GM23338 (cell line): ENCODE measurements at regions not wholly inside any gene's neighbourhood (a gene's known extent, or its start where the extent isn't known, plus 50 kb on each side); places are given as distances from the start of the nearest gene placed in this dataset.

ENCODE experiments used
- ATAC-seq: fragments of 200-7000 bp; cut with Tn5 transposase; 3 replicates; pipeline ENCODE4 v1.9.1; 2020
- DNase-seq: peaks from one replicate; pipeline ENCODE4 v3.0.0-alpha.2; 2015; ENCODE audit warnings: low spot score
- H2AFZ ChIP-seq: fragments of 200-600 bp; sonication (generic); 2 replicates; pipeline ENCODE4 v1.8.0; 2016; ENCODE audit warnings: antibody characterized with exemption, mild to moderate bottlenecking, moderate library complexity
- H3F3A ChIP-seq: fragments of 200-600 bp; sonication (generic); replicated peaks from 2 replicates; pipeline ENCODE4 v1.8.0; 2017; ENCODE audit warnings: antibody characterized with exemption, mixed run types, low read depth
- H3K27ac ChIP-seq: fragments of 200-600 bp; sonication (generic); 2 replicates; pipeline ENCODE4 v1.6.1; 2016; ENCODE audit warnings: low read depth
- H3K27me3 ChIP-seq: fragments of 200-600 bp; sonication (generic); 2 replicates; pipeline ENCODE4 v1.8.0; 2016; ENCODE audit warnings: mild to moderate bottlenecking, mixed run types, moderate library complexity; ENCODE audit not compliant: insufficient read depth
- H3K36me3 ChIP-seq: fragments of 200-600 bp; sonication (generic); 2 replicates; pipeline ENCODE4 v1.8.0; 2016; ENCODE audit warnings: mild to moderate bottlenecking; ENCODE audit not compliant: insufficient read depth
- H3K4me1 ChIP-seq: fragments of 200-600 bp; sonication (generic); 2 replicates; pipeline ENCODE4 v1.8.0; 2016; ENCODE audit warnings: mild to moderate bottlenecking, moderate library complexity; ENCODE audit not compliant: insufficient read depth
- H3K4me2 ChIP-seq: fragments of 200-600 bp; sonication (generic); 2 replicates; pipeline ENCODE4 v1.7.1; 2017; ENCODE audit warnings: mixed run types
- H3K4me3 ChIP-seq: fragments of 200-600 bp; sonication (generic); 2 replicates; pipeline ENCODE4 v1.6.1; 2016; ENCODE audit warnings: mixed run types
- H3K79me2 ChIP-seq: fragments of 200-600 bp; sonication (generic); replicated peaks from 2 replicates; pipeline ENCODE4 v1.8.0; 2017; ENCODE audit warnings: mild to moderate bottlenecking; ENCODE audit not compliant: insufficient read depth
- H3K9me2 ChIP-seq: fragments of 200-600 bp; sonication (generic); 2 replicates; pipeline ENCODE4 v1.8.0; 2017; ENCODE audit not compliant: insufficient read depth
- H4K20me1 ChIP-seq: fragments of 200-600 bp; sonication (generic); replicated peaks from 2 replicates; pipeline ENCODE4 v1.8.0; 2017; ENCODE audit warnings: mild to moderate bottlenecking; ENCODE audit not compliant: insufficient read depth
- H3K27ac Mint-ChIP-seq: 2 replicates; pipeline ENCODE4 v1.8.0; 2020; ENCODE audit warnings: inconsistent platforms, mild to moderate bottlenecking, moderate library complexity, mixed read lengths
- H3K27me3 Mint-ChIP-seq: 3 replicates; pipeline ENCODE4 v1.8.0; 2022; ENCODE audit warnings: low read depth, mild to moderate bottlenecking, moderate library complexity, mixed read lengths, inconsistent platforms; ENCODE audit not compliant: insufficient read depth, poor library complexity
- H3K36me3 Mint-ChIP-seq: 3 replicates; pipeline ENCODE4 v1.8.0; 2021; ENCODE audit warnings: low read depth, mild to moderate bottlenecking, inconsistent platforms, moderate library complexity, mixed read lengths
- H3K4me1 Mint-ChIP-seq: 3 replicates; pipeline ENCODE4 v1.8.0; 2020; ENCODE audit warnings: mild to moderate bottlenecking, inconsistent platforms, mixed read lengths
- H3K4me3 Mint-ChIP-seq: 3 replicates; pipeline ENCODE4 v1.8.0; 2021; ENCODE audit warnings: moderate library complexity, mild to moderate bottlenecking, inconsistent platforms, mixed read lengths
- H3K9me3 Mint-ChIP-seq: 3 replicates; pipeline ENCODE4 v1.8.0; 2020; ENCODE audit warnings: moderate library complexity, mild to moderate bottlenecking, inconsistent platforms, mixed read lengths
- CREB1 ChIP-seq: fragments of 250-450 bp; sonication (Bioruptor Pico); IDR thresholded peaks from 2 replicates; pipeline ENCODE4 v1.5.0; 2020; ENCODE audit warnings: low read depth, mild to moderate bottlenecking, moderate library complexity
- NANOG ChIP-seq: IDR thresholded peaks from 2 replicates; pipeline ENCODE4 v1.6.1; 2016; ENCODE audit warnings: antibody characterized with exemption, borderline replicate concordance
- POLR2AphosphoS5 ChIP-seq: IDR thresholded peaks from 2 replicates; pipeline ENCODE4 v1.6.1; 2016; ENCODE audit warnings: antibody characterized with exemption, low read depth
- STAT1 ChIP-seq: IDR thresholded peaks from one replicate; pipeline ENCODE4 v1.6.1; 2016; ENCODE audit warnings: antibody characterized with exemption; ENCODE audit not compliant: unreplicated experiment
- ZNF114 ChIP-seq: fragments of 250-450 bp; sonication (Bioruptor Pico); IDR thresholded peaks from 2 replicates; pipeline ENCODE4 v1.5.0; 2020; ENCODE audit warnings: mild to moderate bottlenecking, moderate library complexity
- ZNF331 ChIP-seq: fragments of 250-450 bp; sonication (Bioruptor Pico); IDR thresholded peaks from 2 replicates; pipeline ENCODE4 v1.5.0; 2020; ENCODE audit warnings: low read depth, mild to moderate bottlenecking, moderate library complexity
- TF ChIP-seq, protein P1 (sequence below): IDR thresholded peaks from one replicate; pipeline ENCODE4 v1.6.1; 2018; ENCODE audit warnings: antibody characterized with exemption; ENCODE audit not compliant: unreplicated experiment
- TF ChIP-seq, protein P2 (sequence below), 2 experiments: fragments of 200-600 bp in 1 of 2; sonication (generic) in 1 of 2; conservative IDR thresholded peaks; 2 replicates each; pipeline versions ENCODE4 v1.5.1 to v1.6.1; 2016 to 2017; ENCODE audit warnings: antibody characterized with exemption in 2 of 2, low read depth in 2 of 2, mild to moderate bottlenecking in 2 of 2, moderate library complexity in 1 of 2

DNA sequence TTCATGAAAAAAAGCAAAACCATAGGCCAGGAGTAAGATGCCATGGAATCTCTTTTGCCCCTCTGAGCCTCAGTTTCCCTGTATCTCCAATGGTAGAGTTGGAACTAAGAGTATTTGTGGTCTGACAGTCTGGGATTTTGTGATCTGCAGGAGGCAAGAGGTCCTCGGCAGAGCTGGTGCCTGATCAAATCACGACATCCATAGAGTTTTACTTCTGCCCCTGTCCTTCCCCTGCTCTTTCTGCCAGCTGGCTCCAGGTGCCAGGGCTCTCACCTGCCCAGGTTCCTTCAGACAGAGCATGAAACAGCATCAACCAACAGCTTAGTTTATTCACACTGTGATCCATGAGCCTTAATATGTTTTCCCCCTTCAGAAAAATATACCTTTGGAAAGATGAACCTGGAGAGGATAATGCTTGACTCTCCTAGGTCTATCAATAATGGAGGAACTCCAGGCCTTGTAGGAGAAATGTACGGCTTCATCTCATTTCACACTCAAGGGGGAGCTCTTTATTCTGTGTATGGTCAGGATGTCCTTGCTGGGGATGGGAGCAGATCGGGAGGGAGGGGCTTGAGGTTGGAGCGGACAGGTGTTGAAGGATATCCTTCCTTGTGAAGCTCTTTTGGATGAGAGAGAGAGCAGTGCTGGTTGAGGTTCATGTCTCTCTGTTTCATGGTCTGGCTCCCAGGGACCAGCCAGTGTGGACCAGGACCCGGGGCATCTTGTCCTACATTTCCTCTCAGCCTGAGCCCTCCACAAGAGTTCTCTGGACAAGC lies 309.9 kb downstream of the RPLP1 start:
- Histone ChIP-seq H3K4me1 (no peaks in the 10 kb centered on the region), H3K79me2 (no peaks in the 10 kb centered on the region), H4K20me1 (no peaks in the 10 kb centered on the region), H3K27me3 (no peaks in the 10 kb centered on the region), H3K27ac (no peak overlapping the region), H3K4me3 (no peak overlapping the region), H2AFZ (no peak overlapping the region), H3K9me2 (no peaks in the 10 kb centered on the region), H3F3A (no peaks in the 10 kb centered on the region), H3K36me3 (no peaks in the 10 kb centered on the region), H3K4me2 (no peak overlapping the region)
- Mint-ChIP-seq H3K4me3 (no peak overlapping the region), H3K4me1 (no peaks in the 10 kb centered on the region), H3K27ac (no peak overlapping the region), H3K36me3 (no peaks in the 10 kb centered on the region), H3K27me3 (peaks cover 2% of the 10 kb centered on the region), H3K9me3 (no peaks in the 10 kb centered on the region; the same call in 1 of the 3 replicates)
- ATAC-seq (peak; percentile 99), DNase-seq (peak; percentile 83)
- TF ChIP-seq, protein P1, sequence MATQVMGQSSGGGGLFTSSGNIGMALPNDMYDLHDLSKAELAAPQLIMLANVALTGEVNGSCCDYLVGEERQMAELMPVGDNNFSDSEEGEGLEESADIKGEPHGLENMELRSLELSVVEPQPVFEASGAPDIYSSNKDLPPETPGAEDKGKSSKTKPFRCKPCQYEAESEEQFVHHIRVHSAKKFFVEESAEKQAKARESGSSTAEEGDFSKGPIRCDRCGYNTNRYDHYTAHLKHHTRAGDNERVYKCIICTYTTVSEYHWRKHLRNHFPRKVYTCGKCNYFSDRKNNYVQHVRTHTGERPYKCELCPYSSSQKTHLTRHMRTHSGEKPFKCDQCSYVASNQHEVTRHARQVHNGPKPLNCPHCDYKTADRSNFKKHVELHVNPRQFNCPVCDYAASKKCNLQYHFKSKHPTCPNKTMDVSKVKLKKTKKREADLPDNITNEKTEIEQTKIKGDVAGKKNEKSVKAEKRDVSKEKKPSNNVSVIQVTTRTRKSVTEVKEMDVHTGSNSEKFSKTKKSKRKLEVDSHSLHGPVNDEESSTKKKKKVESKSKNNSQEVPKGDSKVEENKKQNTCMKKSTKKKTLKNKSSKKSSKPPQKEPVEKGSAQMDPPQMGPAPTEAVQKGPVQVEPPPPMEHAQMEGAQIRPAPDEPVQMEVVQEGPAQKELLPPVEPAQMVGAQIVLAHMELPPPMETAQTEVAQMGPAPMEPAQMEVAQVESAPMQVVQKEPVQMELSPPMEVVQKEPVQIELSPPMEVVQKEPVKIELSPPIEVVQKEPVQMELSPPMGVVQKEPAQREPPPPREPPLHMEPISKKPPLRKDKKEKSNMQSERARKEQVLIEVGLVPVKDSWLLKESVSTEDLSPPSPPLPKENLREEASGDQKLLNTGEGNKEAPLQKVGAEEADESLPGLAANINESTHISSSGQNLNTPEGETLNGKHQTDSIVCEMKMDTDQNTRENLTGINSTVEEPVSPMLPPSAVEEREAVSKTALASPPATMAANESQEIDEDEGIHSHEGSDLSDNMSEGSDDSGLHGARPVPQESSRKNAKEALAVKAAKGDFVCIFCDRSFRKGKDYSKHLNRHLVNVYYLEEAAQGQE, result no peak
- TF ChIP-seq ZNF331 (no peak), STAT1 (no peak), NANOG (no peak)
- TF ChIP-seq, protein P2, sequence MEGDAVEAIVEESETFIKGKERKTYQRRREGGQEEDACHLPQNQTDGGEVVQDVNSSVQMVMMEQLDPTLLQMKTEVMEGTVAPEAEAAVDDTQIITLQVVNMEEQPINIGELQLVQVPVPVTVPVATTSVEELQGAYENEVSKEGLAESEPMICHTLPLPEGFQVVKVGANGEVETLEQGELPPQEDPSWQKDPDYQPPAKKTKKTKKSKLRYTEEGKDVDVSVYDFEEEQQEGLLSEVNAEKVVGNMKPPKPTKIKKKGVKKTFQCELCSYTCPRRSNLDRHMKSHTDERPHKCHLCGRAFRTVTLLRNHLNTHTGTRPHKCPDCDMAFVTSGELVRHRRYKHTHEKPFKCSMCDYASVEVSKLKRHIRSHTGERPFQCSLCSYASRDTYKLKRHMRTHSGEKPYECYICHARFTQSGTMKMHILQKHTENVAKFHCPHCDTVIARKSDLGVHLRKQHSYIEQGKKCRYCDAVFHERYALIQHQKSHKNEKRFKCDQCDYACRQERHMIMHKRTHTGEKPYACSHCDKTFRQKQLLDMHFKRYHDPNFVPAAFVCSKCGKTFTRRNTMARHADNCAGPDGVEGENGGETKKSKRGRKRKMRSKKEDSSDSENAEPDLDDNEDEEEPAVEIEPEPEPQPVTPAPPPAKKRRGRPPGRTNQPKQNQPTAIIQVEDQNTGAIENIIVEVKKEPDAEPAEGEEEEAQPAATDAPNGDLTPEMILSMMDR (conservative IDR thresholded peaks at IDR 0.05; ENCODE audit: low read depth in 2 of 2), result peak; percentile 70 to 87

DNA sequence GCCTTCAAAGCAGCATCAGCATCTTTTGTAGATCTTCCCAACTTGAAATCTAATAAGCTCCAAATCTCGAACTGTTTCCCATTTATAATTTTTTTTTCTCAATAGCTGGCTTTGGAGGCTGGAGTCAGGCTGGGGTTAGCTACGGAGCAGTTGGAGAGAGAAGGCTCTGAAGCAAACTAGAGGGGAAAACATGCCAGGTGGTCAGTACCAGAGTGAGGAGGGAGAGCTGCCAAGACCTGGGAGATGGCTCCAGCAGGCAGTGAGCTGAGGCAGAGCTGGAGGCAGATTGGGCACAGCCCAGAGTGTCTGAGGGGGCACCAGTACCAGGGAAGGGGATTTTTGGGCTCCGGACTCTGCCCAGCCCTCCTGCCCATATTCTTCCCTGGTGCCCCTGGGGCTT lies 311.2 kb downstream of the RPLP1 start:
- peaks cover 2% of the 10 kb centered on the region for H3K27me3 Mint-ChIP-seq
- TF ChIP-seq, protein P1, result no peak
- TF ChIP-seq ZNF114 (CRISPR knock-in tag) (no peak), CREB1 (CRISPR knock-in tag) (no peak), POLR2AphosphoS5 (no peak)

More for the DNA sequence above, 311.2 kb downstream of the RPLP1 start:
- Mint-ChIP-seq H3K9me3 (no peaks in the 10 kb centered on the region; the same call in 2 of the 3 replicates), H3K27ac (no peak overlapping the region), H3K4me1 (no peaks in the 10 kb centered on the region), H3K36me3 (no peaks in the 10 kb centered on the region), H3K4me3 (no peak overlapping the region)
- Histone ChIP-seq H3F3A (no peaks in the 10 kb centered on the region), H3K9me2 (no peaks in the 10 kb centered on the region), H3K4me1 (no peaks in the 10 kb centered on the region), H2AFZ (no peak overlapping the region), H3K36me3 (no peaks in the 10 kb centered on the region), H3K27ac (no peak overlapping the region), H3K4me2 (no peak overlapping the region), H3K4me3 (no peak overlapping the region), H3K27me3 (no peaks in the 10 kb centered on the region), H4K20me1 (no peaks in the 10 kb centered on the region), H3K79me2 (no peaks in the 10 kb centered on the region)
- DNase-seq (no peak), ATAC-seq (no peak)
